ENCODE measurements at regions not wholly inside any gene's neighbourhood (a gene's known extent, or its start where the extent isn't known, plus 50 kb on each side); places are given as distances from the start of the nearest gene placed in this dataset.

DNA sequence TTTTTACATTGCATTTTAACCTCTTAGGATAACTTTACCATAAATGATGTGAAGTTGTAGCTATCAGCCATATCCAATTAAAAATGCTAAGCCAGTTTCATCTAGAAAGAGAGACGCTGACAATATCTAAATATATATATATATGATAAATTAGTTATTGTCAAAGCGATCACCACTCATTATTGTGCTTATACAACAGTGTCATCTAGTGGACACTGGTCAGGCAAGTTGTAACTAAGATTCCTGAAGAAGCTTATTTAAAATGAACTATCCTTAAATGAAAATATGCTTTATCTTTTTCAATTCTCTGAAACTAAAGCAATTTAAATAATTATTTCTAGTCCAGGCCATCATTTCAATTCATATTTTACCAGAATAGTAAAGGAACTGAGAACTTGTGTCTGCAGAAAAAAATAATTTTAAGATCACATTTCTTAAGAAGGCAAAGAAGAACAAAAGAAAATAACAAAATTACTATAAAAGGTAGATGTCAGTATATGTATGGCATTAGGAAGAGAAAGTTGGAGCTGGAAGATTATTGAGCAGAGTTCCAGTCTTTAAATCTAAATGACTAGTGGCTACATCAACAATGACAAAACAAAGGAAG is 193.3 kb upstream of the SNX7 start:
- TF ChIP-seq, protein P1, sequence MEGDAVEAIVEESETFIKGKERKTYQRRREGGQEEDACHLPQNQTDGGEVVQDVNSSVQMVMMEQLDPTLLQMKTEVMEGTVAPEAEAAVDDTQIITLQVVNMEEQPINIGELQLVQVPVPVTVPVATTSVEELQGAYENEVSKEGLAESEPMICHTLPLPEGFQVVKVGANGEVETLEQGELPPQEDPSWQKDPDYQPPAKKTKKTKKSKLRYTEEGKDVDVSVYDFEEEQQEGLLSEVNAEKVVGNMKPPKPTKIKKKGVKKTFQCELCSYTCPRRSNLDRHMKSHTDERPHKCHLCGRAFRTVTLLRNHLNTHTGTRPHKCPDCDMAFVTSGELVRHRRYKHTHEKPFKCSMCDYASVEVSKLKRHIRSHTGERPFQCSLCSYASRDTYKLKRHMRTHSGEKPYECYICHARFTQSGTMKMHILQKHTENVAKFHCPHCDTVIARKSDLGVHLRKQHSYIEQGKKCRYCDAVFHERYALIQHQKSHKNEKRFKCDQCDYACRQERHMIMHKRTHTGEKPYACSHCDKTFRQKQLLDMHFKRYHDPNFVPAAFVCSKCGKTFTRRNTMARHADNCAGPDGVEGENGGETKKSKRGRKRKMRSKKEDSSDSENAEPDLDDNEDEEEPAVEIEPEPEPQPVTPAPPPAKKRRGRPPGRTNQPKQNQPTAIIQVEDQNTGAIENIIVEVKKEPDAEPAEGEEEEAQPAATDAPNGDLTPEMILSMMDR (IDR thresholded peaks at IDR 0.05; ENCODE audit: borderline replicate concordance, extremely low read depth, insufficient read depth) = peak; percentile 77
- Histone ChIP-seq H3K36me3 (ENCODE audit: control insufficient read depth in 2 of 3, insufficient read depth in 3 of 3, low read length in 3 of 3) (no peaks in the 10 kb centered on the region), H3K4me3 (ENCODE audit: low read length in 3 of 3) (no peak overlapping the region), H3K9ac (ENCODE audit: low read length in 3 of 3) (no peak overlapping the region), H3K9me3 (ENCODE audit: control insufficient read depth in 2 of 3, insufficient read depth in 1 of 3, low read length in 3 of 3) (no peaks in the 10 kb centered on the region), H3K27me3 (ENCODE audit: control insufficient read depth, insufficient read depth, low read length) (no peaks in the 10 kb centered on the region), H3K4me1 (ENCODE audit: control insufficient read depth in 2 of 3, insufficient read depth in 2 of 3, low read depth in 1 of 3, low read length in 3 of 3) (no peaks in the 10 kb centered on the region), H3K27ac (ENCODE audit: low read depth in 2 of 2, low read length in 2 of 2) (no peak overlapping the region)
- FAIRE-seq = peak; percentile 78
- intact Hi-C loops (cut with DNase I) = no loop called here
- peak in 2 of 5 donors; percentile 48 to 67 for DNase-seq

DNA sequence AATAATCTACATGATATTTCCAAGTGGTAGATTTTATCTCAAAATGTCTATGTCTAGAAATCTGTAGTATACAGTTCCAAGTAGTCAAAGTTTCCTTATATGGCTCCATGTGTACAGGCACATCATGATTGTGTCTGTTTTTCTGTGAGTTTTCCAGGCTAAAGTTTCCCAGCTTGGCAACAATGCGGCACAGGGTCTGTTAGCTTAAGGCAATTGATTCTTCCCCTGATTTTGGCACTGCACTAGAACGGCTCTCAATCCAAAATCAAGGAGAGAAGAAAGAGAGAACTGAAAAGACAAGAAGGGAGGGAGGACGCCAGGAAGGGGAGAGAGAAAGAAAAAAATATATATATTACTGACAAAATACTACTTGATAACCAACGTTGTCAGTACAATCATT is 193.9 kb upstream of the SNX7 start:
- DNase-seq (no peak), FAIRE-seq (no peak)
- Histone ChIP-seq H3K4me3 (ENCODE audit: low read length in 3 of 3) (no peak overlapping the region), H3K9ac (ENCODE audit: low read length in 3 of 3) (no peak overlapping the region), H3K36me3 (ENCODE audit: control insufficient read depth in 2 of 3, insufficient read depth in 3 of 3, low read length in 3 of 3) (no peaks in the 10 kb centered on the region), H3K27ac (ENCODE audit: low read depth in 2 of 2, low read length in 2 of 2) (no peak overlapping the region), H3K9me3 (ENCODE audit: control insufficient read depth in 2 of 3, insufficient read depth in 1 of 3, low read length in 3 of 3) (no peaks in the 10 kb centered on the region), H3K4me1 (ENCODE audit: control insufficient read depth in 2 of 3, insufficient read depth in 2 of 3, low read depth in 1 of 3, low read length in 3 of 3) (no peaks in the 10 kb centered on the region), H3K27me3 (ENCODE audit: control insufficient read depth, insufficient read depth, low read length) (no peaks in the 10 kb centered on the region)
- TF ChIP-seq, protein P1 (IDR thresholded peaks at IDR 0.05; ENCODE audit: borderline replicate concordance, extremely low read depth, insufficient read depth) = no peak
- intact Hi-C loops (cut with DNase I) = no loop called here

DNA sequence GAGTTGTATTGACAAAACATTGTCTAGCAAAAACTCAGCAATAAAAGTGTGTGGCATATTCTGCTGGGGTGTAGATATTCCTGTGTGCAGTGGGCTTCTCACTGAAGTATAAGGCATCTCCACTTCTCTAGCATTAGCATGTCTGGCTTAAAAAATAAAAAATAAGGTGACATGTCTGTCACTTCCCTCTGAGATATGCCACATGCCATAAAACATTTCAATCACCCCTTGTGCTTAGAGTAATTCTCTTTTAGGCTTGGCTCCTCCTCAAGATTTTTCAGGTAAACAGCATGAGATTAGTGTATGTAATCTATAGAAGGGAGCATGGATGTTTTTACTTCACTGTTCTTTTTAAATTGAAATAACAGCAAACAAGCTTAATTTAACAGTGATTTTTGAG is 194.4 kb upstream of the SNX7 start:
- no peak overlapping the region for H3K27ac ChIP-seq (ENCODE audit: low read depth in 2 of 2, low read length in 2 of 2)
- no peak for DNase-seq
- intact Hi-C loops (cut with DNase I) = no loop called here
- no peaks in the 10 kb centered on the region for H3K36me3 ChIP-seq (ENCODE audit: control insufficient read depth in 2 of 3, insufficient read depth in 3 of 3, low read length in 3 of 3)
- no peak overlapping the region for H3K4me3 ChIP-seq (ENCODE audit: low read length in 3 of 3)
- no peak for FAIRE-seq
- H3K4me1 ChIP-seq (ENCODE audit: control insufficient read depth in 2 of 3, insufficient read depth in 2 of 3, low read depth in 1 of 3, low read length in 3 of 3) = no peaks in the 10 kb centered on the region
- H3K9ac ChIP-seq (ENCODE audit: low read length in 3 of 3) = no peak overlapping the region
- no peaks in the 10 kb centered on the region for H3K27me3 ChIP-seq (ENCODE audit: control insufficient read depth, insufficient read depth, low read length)
- TF ChIP-seq, protein P1 (IDR thresholded peaks at IDR 0.05; ENCODE audit: borderline replicate concordance, extremely low read depth, insufficient read depth) = no peak
- H3K9me3 ChIP-seq (ENCODE audit: control insufficient read depth in 2 of 3, insufficient read depth in 1 of 3, low read length in 3 of 3) = no peaks in the 10 kb centered on the region

DNA sequence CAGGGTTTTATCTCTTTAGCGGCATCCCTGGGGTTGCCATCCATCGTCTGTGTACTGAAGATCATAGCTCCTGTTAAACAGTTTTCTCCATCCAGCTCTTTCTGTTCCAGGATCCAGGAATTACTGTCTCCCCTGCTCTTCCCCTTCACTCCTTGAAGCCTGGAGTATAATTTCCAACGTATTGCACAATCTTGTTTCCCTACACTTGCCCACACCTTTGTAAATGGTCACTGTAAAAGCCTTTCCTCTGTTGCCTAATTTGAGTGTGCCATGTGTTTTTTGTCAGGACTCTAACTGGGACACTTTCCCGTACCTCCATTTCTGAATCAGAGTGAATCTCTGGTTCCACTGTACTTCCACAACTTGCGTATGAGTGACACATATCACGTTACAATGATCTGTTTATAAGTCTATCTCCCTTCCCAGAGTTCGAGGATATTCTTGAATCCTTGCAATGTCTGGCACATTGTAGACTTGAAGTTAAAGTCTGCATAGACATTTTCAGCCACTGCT is 199.6 kb upstream of the SNX7 start:
- no peak for FAIRE-seq
- H3K9me3 ChIP-seq (ENCODE audit: control insufficient read depth in 2 of 3, insufficient read depth in 1 of 3, low read length in 3 of 3) = no peaks in the 10 kb centered on the region

More for the DNA sequence above, 199.6 kb upstream of the SNX7 start:
- Histone ChIP-seq H3K9ac (ENCODE audit: low read length in 3 of 3) (no peak overlapping the region), H3K27ac (ENCODE audit: low read depth in 2 of 2, low read length in 2 of 2) (no peak overlapping the region), H3K4me1 (ENCODE audit: control insufficient read depth in 2 of 3, insufficient read depth in 2 of 3, low read depth in 1 of 3, low read length in 3 of 3) (no peaks in the 10 kb centered on the region), H3K4me3 (ENCODE audit: low read length in 3 of 3) (no peak overlapping the region), H3K27me3 (ENCODE audit: control insufficient read depth, insufficient read depth, low read length) (no peaks in the 10 kb centered on the region), H3K36me3 (ENCODE audit: control insufficient read depth in 2 of 3, insufficient read depth in 3 of 3, low read length in 3 of 3) (no peaks in the 10 kb centered on the region)
- no peak for DNase-seq
- intact Hi-C loops (cut with DNase I) = no loop called here
- TF ChIP-seq, protein P1 (IDR thresholded peaks at IDR 0.05; ENCODE audit: borderline replicate concordance, extremely low read depth, insufficient read depth) = no peak

Measured in kidney (tissue), 13 donors.